Renal pelvis (tissue), 1 donor: ENCODE measurements at regions not wholly inside any gene's neighbourhood (a gene's known extent, or its start where the extent isn't known, plus 50 kb on each side); places are given as distances from the start of the nearest gene placed in this dataset.
"Not testable (repeated sequence)": the region's sequence is repeated elsewhere in the genome, so short reads cannot be mapped to it uniquely, and the experiment has no call there.

ENCODE experiments used
- DNase-seq: peaks from one replicate; pipeline ENCODE4 v3.0.0-alpha.2; 2013

DNA sequence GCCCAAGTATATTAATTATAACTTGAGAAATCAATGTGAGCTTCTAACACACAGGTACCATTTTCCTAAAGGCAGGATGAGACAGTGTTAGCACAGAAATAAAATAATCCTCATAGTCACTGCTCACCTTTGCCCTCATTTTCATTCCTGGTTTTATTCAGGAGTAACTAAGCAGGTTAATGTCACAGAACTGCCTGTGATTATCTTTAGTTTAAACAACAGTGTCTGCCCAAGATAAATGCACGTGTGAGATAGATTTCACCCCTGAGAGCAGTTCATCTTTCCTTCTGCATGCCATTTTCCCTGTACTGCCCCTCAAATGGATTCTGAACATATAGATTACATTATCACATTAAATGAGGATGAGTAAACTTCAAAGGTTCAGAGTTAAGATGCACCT is 250.7 kb downstream of the RMST start:
- DNase-seq, result no peak

DNA sequence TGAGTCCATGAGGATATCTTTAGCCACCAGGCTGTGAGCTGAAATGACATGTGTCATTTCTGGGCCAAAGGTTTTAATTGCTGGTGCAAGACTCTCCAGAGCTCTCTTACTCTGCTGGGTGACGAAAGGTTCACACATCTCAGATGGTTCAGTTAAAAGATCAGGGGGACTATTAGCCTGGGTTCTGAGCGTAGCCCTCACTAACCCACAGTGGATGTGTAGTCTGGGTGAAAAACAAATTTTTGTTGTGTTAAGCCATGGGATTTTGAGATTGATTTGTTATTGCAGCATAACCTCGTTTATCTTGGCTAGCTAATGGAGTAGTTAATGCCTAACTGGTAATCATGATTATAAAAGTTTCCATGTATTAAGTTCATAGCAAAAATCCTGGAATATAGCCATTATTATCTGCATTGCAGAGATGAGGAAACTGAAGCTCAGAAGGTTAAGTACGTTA is 251.5 kb downstream of the RMST start:
- no peak for DNase-seq

DNA sequence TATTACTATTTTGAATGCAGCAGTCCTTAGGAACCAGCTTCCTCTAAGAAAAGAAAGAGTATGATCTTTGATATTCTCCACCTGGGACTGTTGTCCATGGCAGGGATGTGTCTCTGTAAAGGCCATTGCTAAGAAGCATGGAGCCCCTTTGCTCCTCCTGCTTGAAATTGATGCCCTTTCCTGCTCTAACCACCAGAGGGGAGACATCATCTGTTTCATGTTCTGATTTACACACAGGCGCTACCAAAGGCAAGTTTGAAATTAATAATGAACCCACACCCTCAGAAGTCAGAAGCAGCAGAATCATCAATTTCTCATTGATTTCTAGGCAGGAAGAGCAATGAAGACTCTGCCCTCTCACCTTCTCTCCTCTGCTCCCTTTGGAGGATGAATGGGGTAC is 253.8 kb downstream of the RMST start:
- DNase-seq, result no peak

DNA sequence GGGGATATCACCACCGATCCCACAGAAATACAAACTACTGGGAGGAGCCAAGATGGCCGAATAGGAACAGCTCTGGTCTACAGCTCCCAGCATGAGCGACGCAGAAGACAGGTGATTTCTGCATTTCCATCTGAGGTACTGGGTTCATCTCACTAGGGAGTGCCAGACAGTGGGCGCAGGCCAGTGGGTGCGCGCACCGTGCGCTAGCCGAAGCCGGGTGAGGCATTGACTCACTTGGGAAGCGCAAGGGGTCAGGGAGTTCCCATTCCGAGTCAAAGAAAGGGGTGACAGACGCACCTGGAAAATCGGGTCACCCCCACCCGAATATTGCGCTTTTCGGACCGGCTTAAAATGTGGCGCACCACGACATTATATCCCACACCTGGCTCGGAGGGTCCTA is 261.2 kb downstream of the RMST start:
- not testable (repeated sequence) for DNase-seq

DNA sequence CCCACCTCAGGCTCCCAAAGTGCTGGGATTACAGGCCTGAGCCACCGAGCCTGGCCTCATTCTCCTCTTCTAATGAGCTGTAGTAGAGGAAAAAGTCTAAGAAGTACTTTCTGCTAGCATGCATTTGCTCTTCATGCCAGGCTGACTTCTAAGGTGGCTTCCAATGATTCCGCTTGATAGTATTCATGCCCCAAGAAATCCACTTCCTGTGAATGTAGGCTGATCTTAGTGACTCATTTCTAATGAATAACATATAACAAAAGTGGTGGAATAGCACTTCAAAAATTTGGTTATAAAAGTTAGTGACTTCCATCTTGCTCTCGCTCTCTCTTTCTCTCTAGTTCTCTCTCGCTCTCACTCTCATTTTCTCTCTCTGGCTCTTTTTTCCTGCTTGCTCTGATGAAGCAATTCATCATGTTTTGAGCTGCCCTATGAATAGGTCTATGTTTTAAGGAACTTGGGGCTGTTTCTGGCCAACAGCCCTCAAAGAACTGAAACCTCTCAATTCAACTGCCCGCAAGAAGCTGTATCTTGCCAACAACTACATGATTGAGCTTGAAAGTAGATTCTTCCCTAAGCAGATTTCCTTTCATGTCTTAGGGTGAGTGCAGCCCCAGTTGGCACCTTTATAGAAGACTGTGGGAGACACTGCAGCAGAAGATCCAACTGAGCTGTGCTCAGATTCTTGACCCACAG is 282.9 kb downstream of the RMST start:
- DNase-seq, result no peak

DNA sequence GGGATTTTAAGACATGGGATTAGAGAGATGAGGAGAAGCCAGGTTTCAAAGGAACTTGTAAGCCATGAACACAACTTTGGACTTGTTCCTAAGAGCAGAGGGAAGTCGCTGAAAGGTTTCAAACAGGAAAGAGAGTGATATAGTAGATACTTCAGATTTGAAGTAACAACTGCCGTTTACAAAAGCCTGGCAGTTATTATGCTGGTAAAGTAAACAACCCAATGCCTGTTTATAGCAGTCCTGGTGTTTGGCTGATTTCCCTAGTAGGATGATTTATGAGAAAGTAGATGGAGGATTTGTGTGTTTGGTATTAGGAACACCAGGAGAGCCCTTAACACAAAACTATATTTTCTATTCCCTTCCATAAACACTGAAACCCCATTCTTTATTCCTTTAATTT is 285.7 kb downstream of the RMST start:
- no peak for DNase-seq

DNA sequence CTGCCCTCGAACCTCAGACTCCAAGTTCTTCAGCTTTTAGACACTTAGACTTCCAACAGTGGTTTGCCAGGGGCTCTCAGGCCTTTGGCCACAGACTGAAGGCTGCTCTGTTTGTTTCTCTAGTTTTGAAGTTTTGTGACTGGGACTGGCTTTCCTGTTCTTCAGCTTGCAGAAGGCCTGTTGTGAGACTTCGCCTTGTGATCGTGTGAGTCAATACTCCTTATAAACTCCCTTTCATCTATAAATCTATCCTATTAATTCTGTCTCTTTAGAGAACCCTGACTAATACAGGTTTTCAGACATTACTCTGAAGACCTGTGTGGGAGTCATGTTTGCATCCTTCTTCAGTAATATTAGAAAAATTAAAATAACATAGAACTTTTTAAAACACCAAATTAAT is 289.1 kb downstream of the RMST start:
- no peak for DNase-seq

DNA sequence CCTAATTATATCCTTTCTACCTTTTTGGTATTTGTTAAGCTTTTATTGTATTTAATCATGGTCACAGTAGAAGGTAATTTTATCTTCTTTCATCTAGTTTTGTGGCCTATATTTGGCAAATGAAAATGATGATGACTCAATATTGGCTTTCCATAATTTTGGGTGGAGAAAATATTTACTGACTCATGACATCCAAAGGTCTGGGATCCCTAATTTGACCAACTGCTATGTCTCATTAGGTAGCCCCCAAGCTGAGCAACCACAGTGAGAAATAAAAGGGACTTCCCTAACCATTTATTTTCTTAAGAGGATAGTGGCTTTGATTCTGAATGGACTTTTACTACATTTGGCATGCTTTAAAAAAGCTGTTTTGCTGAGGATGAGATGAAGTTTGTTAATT is 289.5 kb downstream of the RMST start:
- DNase-seq, result no peak

DNA sequence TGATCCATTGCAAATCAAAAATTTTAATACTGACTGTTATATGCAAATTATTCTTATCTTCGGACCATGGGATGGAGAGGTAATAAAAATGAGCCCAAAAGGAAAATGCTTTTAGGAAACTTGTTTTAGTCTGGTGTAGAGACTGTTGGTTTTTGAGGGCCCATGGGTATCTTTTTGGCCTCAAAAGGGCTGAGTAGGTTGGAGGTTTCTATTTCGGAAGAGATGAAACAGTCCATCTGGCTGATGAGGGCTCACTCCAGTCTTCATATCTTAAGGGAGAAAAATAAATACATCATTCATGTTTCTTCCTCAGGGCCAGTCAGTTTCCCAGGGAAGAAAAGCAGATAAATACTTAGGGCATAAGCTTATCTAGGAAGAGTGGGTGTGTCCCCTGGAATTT is 290.7 kb downstream of the RMST start:
- no peak for DNase-seq

DNA sequence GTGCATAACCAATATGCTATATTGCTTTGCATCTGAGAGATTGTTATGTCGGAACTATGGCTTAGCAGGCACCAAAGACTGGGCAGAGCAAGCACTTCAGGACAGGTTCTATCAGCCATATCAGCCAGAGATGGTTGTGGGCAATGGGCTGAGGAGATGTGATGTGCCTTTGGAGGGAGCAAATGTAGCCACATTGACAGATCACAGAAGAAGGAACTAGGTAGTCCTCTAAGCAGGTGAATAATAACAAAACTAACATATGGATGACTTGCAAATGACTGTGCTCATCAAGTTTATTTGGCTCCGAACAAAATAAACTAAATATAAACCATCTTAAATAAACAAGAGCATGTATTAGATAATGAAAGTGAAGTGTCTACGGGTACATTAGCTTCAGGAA is 291.7 kb downstream of the RMST start:
- no peak for DNase-seq

DNA sequence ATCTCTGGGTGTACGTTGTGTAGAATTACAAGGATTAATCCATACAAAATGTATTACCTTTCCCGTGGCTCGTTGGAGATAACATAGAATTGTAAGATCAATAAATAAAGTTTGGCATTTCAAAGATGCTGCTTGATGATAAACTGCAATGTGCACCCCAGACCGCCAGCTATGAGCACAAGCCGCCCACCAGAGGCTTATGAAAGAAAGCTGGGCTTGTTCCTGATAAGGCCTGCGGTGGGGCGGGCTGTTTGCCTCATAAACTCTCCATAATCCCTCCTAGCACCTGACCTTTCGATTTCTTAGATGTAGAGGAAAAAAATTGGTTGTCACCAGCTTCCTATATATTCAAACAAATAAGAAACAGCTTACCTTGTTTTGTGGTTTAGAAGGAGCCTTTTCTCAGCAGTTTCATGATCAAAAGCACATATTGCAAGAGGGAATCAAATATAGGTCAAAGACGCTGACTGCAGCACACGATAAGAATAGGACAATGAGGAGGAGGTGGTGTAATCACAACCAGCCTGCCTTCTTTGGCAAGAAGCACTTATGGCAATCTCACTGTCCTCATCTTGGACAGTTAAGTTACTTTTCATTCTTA is 293.6 kb downstream of the RMST start:
- no peak for DNase-seq

DNA sequence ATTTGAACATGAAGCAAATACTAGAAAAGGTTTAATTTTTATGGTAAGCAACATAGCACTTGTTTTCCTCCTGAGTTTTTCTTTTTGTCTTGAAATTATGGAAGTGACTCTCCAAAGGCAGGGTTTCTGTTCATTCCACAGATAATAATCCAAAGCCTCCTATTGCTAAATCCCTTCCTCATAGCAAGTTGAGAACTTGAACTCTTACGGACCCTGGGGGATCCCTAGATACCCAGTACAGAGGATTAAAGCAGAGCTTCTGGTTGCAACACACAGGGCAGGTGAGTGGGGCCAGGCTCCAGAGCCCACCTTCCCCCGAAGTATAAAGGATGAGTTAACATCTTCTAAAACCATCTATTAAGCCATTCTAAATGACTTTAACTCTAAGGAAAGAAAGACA is 294.1 kb downstream of the RMST start:
- DNase-seq, result no peak

DNA sequence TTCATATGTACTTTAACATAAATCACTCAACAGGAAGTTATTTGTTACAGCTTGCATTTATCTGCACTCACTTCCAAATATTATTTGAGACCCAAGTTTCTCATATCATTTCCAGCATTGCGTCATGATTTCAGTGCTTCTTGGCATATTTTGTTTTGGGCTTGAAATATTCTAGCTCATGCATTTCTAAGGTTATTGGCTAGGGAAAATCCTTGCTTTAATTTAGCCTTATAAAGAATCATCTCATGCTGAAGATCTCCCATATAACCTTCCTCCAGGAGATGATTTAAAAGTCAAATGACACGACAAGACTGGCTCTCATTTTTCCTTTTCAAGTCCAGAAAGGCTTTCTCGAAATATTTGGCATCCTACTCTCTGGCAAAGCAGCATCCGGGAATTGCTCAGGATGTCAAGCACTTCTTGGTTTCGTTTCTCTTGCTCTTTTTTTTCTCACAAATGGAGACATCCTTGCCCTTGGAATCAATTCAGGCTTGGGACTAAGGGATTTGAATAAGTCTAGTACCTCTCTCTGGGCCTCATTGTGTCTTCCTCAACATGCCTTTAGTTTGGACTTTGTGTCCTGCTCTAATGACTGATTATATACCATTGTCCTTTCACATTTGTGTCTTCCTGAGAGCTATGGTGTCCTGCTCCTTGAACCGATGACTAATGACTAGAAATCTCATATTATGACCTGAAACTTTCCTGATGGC is 295.0 kb downstream of the RMST start:
- no peak for DNase-seq

DNA sequence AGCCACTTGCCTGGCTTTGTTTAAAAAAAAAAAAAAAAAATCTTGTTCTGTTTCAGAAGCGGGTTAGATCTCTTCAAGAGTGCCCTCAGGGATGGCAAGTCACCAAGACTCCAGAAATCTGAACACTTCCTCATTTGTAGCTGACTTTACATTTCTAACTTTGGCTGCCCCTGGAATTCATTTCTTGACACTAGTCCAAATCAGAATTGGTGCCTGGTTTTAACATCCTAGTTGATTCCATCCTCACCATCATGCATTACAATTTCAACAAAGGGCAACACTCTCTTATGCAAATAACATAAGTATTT is 295.5 kb downstream of the RMST start:
- no peak for DNase-seq

DNA sequence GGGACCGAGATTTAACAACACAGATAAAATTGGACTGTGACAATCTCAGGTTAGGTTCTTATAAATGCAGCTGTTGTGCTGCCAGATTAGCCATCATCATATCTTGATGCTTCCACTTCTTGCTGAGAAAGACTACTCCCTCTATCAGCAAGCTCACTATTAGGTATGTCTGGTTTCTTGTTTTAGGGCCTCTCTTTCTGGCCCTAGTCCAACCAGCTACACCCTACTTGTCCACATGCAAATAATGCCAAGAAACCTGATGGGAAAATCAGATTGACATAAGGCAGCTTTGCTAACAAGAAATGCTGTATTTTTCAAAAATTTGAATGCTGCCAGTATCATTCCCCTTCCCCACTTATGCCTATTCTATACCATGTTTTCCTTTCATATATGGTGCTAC is 296.0 kb downstream of the RMST start:
- no peak for DNase-seq

DNA sequence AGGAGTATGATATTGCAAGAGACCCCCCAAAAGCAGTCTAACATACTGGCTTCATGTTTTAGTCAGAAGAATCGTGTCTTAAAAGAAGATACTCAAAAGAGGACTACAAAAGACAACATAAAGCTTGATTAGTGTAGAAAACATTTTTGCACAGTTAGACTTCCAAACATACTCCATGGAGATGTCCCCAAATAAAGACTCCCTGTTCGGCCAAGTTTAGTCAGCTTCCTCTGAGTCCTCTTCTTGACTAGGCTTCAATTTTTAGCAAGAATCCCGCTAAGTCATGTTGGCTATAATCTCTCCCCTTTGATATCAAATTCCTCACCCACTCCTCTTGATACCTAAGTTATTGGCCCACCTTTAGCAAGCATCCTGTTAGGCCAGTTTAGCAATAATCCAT is 298.0 kb downstream of the RMST start:
- DNase-seq, result no peak

DNA sequence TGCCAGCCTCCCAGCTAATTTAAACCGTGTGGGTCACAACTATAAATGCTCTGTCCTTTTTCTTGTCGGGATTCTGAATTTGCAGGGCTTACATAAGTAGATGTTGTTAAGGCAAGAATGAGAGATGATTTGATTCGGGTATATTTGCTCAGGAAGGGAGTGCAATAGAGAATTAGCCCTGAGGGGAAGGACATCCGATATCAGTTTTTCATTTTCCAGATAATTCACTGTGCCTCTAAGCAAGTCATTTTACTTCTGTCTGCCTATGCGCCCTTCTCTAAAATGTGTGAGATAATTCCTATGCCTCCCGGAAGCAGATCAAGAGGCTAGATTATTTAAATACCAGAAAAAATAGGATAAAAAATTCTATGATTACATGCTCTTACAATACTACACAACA is 300.5 kb downstream of the RMST start:
- DNase-seq, result no peak

DNA sequence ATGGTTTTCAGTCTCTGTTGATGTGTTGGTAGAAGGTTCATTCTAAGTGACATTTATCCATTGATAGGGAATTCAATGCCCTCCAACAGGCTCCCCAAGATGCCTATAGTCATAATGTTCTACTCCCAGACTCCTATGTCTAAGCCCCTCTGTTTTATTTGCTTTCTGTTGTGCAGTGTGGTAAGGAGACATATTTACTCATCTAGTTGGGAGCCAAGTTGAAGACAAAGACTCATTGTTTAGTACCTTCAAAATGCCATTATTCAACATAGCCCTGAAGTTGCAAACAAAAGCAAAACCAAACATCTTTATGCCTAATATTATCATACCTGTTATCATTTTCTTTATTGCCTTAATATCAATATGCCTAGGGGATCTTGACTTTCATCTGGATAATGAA is 302.1 kb downstream of the RMST start:
- DNase-seq, result no peak

DNA sequence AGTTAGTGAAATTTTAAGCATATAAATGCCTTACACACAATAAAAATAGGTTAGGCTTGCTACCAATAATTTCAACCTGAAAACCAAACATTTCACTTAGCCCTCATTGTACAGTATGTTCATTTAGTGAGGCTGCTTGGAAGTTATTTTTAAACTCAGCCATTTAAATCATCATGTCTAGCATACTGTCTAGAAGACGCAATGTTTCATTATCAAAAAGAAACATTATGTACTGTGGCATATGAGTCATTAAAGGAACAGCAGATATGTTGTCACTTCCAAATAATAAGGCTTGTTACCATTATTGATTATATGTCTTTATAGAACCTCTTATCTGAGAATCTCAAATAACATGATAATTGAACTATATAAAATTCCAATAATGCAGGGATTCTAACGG is 304.7 kb downstream of the RMST start:
- DNase-seq, result no peak

DNA sequence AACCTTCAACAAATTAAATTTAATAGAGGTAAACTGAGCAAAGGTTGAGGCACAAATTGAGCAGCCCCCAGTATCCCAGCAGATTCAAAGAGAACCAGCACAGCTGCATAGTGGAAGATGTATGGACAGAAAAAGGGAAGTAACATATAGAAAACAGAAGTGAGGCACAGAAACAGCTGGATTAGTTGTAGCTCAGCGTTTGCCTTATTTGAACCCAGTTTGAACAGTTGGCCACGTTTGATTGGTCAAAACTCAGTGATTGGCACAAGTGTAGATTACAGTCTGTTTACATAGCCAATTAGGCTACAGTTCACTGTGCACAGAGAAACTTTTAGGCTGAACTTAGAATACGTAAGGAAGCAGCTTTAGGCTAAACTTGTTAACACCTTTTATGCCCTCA is 315.5 kb downstream of the RMST start:
- DNase-seq, result no peak

DNA sequence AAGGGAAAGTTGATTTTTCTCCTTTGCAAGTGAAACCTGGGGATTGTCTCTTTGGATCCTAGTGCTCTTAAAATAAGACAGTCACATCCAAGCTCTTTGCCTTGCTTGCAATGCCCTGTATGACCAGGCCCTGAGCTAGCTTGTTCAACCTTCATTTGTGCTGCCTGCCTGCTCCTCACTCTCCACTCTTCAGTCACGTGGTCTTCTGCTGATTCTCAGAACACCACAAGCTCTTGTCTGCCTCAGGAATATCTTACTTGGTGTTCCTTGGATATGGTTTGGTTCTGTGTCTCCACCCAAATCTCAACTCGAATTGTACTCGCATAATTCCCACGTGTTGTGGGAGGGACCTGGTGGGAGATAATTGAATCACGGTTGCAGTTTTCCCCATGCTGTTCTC is 318.7 kb downstream of the RMST start:
- DNase-seq, result no peak

DNA sequence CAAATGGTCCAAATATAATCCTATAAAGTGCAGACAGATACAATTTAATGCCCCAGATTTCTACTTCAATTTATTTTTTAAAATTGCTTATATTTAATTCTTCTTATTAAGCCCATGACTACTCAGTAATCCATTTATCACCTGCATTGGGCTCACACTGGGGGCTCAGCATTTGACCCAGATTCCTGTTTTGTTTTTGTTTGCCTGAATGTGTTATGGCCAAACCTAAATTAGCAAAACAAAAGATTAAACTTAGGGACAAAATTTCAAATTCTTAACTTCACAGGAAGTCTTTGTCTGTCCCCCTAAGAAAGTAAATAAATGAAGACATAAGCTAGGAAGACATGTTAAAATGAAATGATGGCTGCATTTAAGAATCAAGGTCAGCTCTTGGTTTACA is 322.3 kb downstream of the RMST start:
- no peak for DNase-seq

DNA sequence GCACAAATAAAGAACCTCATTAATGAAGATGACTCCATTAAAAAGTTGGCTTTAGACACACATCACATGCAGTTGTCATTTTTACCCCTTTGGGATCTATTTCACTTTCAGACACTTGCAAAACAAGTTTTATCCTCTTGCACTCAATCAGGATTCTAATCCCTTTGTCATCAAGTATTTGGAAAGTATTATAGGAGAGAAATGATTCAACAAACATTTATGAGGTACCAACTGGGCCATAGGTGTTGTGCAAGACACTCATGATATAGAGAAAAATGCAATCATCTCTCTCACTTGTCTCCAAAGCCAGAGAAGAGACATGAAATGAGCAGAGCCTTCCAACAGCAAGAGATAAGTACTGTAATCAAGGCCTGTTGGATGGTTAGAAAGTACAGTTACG is 327.7 kb downstream of the RMST start:
- no peak for DNase-seq

DNA sequence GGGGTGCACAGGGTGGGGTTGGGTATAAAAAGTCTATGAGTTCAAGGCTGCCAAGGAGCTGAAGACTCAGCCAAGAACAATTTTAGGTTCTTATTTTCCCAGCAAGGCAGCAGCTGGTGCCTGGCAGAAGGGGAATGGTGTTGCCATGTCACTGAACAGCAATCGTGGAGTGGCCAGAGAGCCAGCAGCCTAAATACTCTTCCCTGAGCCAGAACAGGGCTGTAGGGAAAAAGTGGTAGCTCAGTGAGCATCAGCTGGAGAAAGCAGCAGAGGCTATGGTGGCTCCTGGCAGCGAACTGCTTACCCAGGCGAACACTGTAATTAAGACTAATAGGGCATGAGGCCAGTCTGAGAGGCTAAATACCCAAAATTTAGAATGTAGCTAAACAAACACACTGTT is 334.9 kb downstream of the RMST start:
- DNase-seq, result no peak
